Loucy (cell line): ENCODE measurements at regions not wholly inside any gene's neighbourhood (a gene's known extent, or its start where the extent isn't known, plus 50 kb on each side); places are given as distances from the start of the nearest gene placed in this dataset.

Source experiments
- CTCF ChIP-seq: fragments of 200-600 bp; sonication (generic); conservative IDR thresholded peaks from 2 replicates; pipeline ENCODE4 v1.5.1; 2014; ENCODE audit warnings: mild to moderate bottlenecking, antibody characterized with exemption, low read length
- EZH2phosphoT487 ChIP-seq: fragments of 200-600 bp; IDR thresholded peaks from 2 replicates; pipeline ENCODE4 v1.6.1; 2018; ENCODE audit warnings: antibody characterized with exemption, mild to moderate bottlenecking, moderate library complexity, borderline replicate concordance

DNA sequence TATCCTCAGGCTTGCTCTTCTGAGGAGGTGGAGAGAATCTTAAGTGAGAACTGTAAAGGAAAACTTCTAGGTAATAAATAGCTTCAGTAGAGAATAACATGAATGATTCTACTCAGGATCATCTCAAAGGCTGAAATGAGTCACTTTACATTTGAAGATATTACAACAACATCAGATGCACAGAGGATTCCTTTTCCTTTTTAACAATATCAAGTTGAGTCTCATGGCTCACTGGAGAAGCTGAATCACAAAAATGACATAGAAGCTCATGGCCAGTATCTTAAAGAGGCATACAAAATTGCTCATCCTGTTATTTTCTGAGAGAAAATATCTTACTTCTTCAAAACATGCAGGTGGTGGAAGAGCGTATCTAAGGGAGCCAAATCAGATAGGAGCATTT lies 72.5 kb upstream of the EMCN start:
- TF ChIP-seq CTCF (no peak), EZH2phosphoT487 (no peak)
